ENCODE measurements at regions not wholly inside any gene's neighbourhood (a gene's known extent, or its start where the extent isn't known, plus 50 kb on each side); places are given as distances from the start of the nearest gene placed in this dataset.

DNA sequence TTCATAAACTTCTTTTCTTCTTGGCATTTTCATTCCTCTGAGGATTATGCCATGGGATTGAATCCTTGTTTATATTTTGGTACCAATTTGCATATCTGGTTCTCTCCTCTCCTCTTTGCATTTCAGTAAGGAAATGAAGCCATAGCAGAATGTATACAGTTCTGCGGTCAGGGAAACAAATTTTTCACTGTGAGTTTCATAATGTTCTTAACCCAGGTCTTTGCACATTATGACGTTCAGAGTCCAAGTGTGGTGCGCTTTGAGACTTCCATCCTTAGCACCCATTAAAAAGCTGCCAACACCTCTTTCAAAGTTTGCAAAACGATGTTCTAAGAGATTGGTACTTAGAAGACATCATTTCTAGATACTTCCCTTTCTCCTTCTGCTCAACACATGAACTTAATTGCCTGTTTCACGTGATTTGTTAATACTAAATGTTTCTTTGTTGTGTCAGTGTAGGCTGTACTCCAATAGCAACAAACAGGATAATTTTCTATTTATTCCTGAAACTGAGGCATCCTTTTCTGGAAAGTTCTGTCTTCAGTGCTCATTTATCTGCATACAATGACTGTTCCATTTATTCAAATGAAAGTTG, 953.1 kb upstream of the NR2F2 start:
- TF ChIP-seq TAF1 (IDR thresholded peaks at IDR 0.05; ENCODE audit: borderline replicate concordance, insufficient read depth, low read length): no peak
- no peak for TF ChIP-seq POLR2AphosphoS5 (IDR thresholded peaks at IDR 0.05; ENCODE audit: low read depth, low read length)
- TF ChIP-seq, protein P1, sequence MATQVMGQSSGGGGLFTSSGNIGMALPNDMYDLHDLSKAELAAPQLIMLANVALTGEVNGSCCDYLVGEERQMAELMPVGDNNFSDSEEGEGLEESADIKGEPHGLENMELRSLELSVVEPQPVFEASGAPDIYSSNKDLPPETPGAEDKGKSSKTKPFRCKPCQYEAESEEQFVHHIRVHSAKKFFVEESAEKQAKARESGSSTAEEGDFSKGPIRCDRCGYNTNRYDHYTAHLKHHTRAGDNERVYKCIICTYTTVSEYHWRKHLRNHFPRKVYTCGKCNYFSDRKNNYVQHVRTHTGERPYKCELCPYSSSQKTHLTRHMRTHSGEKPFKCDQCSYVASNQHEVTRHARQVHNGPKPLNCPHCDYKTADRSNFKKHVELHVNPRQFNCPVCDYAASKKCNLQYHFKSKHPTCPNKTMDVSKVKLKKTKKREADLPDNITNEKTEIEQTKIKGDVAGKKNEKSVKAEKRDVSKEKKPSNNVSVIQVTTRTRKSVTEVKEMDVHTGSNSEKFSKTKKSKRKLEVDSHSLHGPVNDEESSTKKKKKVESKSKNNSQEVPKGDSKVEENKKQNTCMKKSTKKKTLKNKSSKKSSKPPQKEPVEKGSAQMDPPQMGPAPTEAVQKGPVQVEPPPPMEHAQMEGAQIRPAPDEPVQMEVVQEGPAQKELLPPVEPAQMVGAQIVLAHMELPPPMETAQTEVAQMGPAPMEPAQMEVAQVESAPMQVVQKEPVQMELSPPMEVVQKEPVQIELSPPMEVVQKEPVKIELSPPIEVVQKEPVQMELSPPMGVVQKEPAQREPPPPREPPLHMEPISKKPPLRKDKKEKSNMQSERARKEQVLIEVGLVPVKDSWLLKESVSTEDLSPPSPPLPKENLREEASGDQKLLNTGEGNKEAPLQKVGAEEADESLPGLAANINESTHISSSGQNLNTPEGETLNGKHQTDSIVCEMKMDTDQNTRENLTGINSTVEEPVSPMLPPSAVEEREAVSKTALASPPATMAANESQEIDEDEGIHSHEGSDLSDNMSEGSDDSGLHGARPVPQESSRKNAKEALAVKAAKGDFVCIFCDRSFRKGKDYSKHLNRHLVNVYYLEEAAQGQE (IDR thresholded peaks at IDR 0.05; ENCODE audit: insufficient read depth in 1 of 2, low read depth in 2 of 2, low read length in 2 of 2): no peak

Data from PFSK-1 (cell line).